ENCODE measurements at regions not wholly inside any gene's neighbourhood (a gene's known extent, or its start where the extent isn't known, plus 50 kb on each side); places are given as distances from the start of the nearest gene placed in this dataset.

DNA sequence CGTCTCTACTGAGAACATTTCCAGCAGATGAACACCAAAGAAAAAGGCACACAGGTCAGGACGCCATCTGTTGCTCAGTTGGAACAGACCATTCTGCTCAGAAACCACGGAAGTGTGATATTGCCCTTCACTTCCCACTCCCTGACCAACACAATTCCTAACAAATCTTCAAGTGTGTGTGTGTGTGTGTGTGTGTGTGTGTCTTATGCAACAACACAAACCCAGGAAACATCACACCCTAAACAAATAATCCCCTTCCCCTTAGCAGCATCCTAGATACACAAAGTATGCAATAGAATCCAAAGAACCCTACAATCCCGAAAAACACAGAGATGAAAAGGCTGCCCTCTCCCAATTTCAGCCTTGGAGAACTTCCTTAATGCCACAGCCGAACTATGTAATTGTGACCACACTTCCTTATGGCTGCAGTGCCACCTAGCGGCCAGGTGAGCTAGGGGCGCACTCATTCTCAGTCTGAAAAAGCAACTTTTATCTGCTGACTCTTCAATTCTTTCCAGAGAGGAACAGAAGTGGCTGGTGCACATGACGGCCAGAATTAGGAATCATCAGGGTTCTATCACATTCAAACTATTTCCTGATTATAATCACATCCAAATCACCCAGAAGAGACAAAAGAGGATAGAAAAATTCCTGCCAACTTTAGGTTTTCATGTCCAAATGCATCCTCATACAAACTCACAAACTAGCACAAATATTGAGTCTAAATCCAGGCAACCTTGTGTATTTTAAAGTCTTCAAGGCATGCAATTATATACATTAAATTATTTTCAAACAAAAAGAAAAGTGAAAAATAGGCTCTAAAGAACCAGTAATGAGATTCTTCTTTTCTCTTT, 164.9 kb downstream of the DHX15 start:
- peak; percentile 78 for DNase-seq

DNA sequence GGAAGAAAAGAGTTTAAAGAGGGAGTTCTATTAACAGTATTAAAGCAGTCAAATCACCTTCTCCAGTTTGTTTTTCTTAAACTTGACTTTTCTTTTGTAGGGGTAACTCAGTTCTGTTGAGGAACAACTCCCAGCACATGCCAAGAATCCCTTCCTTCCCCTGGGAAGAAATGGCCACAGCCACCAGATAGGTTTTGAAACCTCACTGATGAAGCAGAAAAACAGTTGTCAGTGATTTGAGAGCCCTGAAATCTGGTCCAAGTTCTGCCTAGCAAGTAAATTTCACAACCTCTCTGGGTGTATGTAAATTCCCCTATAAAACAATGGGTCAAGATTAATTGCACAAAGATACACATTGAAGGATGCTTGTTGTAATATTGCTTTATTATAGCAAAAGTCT, 167.1 kb downstream of the DHX15 start:
- no peak for DNase-seq

DNA sequence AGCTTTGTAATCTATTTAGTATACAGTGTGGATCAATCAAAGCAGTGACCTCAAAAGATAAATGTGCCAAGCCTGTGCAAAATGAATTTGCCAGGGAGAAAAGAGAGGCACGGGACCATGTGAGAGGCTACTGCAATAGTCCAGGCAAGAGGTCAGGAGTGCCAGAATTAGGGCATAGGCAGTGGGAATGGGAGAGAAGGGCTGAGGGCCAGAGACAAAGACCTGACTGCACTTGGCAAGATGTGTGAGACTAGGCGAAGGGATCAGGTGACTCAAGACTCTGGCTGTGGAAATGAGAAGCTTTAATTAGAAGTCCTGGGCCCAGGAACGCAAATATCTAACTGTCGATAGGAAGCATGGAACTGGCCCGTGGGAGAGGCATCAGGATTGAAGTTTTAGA, 168.1 kb downstream of the DHX15 start:
- DNase-seq: no peak

- no peak for DNase-seq
Measured at GRCh38 chr4:24413311-24413784, 171.0 kb downstream of the DHX15 start.

DNA sequence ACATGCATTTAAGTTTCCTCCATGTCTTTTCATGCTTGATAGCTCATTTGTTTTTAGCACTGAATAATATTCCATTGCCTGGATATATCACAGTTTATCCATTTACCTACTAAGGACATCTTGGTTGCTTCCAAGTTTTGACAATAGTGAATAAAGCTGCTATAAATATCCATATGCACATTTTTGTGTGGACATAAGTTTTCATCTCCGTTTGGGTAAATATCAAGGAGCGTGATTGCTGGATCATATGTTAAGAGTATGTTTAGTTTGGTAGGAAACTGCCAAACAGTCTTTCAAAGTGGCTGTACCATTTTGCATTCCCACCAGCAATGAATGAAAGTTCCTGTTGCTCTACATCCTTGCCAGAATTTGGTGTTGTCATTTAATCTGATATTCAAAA, 172.5 kb downstream of the DHX15 start:
- DNase-seq: no peak

GRCh38 chr4:24411299-24411698, 173.1 kb downstream of the DHX15 start:
- DNase-seq: no peak

DNA sequence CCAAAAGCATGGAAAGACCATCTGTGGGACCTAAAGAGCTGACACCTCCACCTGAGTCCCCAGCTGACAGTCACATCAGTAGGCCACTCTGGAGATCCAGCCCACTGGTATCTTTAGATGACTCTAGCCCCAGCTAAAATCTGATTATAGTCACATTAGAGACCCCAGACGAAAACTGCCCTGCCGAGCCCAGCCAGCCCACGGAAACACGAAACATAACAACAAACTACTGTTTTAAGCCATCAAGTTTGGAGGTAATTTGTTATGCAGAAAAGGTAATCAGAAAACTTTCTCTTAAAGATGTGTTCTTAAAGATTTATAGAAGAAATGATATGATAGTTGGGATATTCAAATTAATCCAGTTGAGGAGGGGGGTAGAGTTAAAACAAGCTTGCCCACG, 175.7 kb downstream of the DHX15 start:
- DNase-seq: no peak

GRCh38 chr4:24405926-24406325, 178.4 kb downstream of the DHX15 start:
- DNase-seq: no peak

- DNase-seq: no peak
Measured at GRCh38 chr4:24405341-24405740, 179.0 kb downstream of the DHX15 start.

GRCh38 chr4:24404281-24404680, 180.1 kb downstream of the DHX15 start:
- no peak for DNase-seq

GRCh38 chr4:24403265-24403664, 181.1 kb downstream of the DHX15 start:
- DNase-seq: no peak

DNA sequence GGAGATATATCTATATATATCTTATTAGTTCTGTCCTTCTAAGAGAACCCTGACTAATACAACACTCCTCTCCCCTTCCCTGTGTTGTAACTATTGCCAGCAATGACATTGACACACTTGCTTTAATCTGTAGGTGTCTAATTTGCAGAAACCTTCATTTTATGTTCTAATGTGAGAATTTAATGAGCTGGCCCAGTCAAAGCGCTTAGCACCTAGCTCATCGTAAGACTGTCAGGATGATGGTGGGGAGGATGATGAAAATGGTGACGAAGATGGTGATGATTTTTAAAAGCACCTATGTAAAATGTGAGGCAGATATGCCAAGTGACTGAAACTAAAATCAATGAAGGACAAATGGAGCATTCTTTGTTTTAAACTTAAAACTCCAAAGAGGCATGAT, 183.8 kb downstream of the DHX15 start:
- no peak for DNase-seq

DNA sequence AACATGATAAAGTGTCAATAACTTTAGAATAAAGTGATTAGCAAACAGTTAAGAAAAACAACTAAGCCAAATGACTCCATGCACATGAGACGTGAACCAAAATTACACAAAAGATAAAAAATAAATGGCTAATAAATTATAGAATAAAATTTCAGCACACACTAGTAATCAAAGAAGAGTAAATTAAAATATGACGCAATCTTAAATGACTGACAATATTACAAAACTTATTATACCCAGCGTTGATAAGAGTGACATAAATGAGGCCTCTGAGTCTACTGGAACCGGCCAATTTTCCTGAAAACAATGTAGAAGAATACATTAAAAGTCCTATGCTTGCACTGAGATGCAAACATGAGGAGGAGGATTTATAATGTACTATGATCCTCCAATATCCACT, 187.4 kb downstream of the DHX15 start:
- no peak for DNase-seq

- no peak for DNase-seq
Measured at GRCh38 chr4:24395937-24396336, 188.4 kb downstream of the DHX15 start.

DNA sequence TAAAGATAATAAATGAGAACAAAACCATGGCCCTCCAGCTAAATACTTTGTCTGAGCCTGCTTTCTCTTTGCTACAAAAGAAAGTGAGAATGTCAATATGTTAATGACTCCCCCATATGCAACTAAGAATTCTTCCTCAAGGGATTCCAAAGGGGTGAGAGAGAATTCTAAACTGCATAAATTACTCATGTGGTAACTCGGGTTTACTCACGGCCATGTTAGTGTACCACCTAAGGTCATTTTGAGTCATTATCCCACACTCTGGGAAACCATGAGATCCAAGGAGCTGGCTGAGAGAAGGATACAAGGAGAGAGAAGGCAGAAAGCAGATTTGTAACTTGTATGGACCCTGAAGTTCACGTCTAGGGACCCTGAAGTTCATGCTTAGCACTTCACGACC, 190.3 kb downstream of the DHX15 start:
- DNase-seq: no peak

DNA sequence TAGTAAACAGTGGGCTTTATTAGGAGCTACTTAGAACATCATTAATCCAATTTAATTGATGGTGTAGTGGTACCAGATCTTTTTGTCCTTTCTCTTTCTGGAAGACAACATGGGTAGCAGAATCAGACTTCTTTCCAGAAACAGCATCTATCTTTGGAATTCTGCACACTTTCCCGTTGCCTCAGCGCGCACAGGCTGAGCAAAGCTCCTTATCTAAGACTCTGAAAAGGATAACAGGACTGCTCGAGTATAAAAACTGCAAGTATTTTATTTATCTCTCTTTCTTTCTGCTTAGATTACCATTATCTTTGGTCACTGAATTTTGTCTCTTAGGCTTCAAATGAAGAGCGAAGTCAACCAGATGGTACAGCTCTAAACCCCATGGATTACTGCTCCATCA, 191.7 kb downstream of the DHX15 start:
- no peak for DNase-seq

DNA sequence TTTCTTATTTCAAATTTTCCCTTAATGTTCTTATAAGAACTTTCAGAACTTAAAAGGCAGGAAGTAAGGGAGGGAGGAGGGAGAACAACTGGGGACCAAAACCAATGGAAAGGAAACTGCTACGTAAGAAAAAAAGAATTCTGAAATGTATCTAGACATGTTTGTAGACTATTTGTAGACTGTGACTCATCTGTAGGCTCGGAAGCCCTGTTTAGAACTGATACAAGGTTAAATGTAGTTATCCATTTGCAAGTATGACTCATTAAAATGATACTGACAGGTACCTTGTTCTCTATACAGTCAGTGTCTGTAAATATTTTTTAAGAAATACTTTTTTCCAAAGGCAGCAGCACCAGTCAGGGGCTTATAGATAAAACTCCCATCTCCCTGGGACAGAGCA, 202.0 kb downstream of the DHX15 start:
- DNase-seq: no peak

DNA sequence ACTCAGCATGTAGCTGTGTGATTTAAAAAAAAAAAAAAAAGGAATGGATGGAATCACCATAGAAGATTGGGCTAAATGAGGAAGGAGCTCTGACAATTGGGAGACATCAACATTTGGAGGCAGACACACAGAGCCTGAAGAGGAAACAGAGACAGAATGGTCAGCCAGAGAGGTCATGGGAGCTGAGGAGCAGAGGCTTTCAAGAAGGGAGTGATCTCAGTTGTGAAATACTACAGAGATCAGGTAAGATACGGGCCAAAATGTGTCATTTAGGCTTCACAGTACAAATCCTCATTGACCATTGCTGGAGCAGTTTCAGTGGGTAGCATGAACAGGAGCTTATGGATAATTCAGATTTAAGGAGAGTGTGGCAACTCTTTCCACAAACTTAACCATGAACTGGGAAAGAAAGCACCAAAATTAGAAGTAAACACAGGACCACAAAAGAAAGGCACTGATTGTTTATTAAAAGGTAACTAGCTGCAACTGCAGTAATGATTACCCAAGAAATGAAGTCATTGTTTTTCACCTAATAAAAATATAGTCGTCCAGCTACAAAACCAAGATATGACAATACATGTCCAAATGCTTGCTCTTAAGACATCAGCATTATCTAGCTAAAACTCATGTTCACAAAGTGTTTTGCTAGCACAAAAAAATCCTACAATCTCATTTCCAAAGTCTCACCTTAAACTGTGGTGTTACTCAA, 203.2 kb downstream of the DHX15 start:
- DNase-seq: no peak

DNA sequence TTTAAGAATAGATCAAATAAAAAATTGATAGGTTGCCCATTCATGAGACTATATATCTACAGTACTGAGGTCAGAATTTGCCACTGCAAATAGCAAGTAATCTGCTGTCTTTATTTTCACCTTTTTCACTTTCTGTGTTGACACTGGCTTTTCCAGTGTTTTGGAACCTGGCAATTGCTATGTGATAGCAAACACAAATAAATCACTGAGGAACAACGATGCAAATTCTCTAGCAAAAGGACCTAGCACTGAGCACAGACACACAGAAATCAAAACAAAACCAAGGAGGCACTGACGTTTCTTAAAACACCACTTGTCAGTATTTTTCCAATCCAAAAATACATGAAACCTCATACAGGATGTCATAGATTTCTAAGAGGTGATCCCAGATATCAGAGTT, 210.7 kb downstream of the DHX15 start:
- no peak for DNase-seq

DNA sequence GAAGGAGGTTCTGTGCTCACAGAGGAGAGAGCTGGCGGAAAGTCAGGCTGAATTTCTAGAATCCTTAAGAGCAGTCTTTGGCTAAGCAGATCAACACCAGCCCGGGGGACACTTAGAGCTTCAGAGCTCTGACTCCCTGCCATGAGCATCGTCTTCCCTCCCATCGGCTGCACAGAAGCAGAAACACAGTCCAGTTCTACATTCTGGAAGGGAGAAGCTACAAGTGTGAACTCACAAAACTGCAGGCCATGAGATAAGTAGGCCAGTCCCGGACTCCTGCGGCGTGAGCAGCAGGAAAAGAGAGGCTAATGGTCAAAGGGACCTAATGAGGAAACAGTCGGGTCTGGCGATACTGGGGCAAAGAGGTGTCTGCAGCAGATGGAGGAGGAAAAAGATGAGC, 211.5 kb downstream of the DHX15 start:
- no peak for DNase-seq

DNA sequence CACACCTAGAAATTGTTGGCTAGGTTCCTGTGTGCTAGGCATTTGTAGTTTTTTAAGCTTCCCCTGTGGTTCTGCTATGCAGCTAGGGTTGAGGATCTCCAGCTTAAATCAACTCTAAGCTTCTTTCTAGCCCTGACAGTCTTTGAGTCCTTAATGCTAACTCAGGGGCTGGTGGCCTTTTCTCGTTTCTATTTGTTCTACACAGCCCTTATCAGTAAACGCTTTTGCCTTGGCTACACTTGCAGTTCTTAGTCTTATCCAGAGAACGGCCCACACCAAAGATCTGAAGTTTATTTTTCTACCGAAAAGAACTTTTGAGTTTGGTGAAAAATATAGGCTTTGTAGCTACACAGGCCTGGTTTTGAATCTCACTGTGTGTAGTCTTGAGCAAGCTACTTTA, 212.0 kb downstream of the DHX15 start:
- DNase-seq: no peak

DNA sequence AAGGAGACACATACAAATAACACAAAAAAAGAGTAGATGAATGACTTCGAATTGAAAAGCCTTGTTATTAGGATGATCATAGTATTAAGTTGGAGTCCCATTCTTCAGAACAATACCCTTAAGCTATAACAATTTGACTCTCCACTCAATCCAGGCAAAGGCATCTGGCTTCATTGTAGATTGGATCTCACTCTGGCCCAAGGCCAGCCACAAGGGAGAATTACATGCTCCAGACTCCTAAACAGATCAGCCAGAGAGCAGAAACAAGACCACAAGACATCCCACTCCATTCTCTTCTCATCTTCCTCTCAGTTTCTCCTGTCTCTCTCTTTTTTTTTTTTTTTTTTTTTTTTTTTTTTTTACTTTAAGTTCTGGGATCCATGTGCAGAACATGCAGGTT, 213.9 kb downstream of the DHX15 start:
- no peak for DNase-seq

- no peak for DNase-seq
Measured at GRCh38 chr4:24369507-24370029, 214.8 kb downstream of the DHX15 start.
